PFSK-1 (cell line): ENCODE measurements at regions not wholly inside any gene's neighbourhood (a gene's known extent, or its start where the extent isn't known, plus 50 kb on each side); places are given as distances from the start of the nearest gene placed in this dataset.

Experiments used
- POLR2AphosphoS5 ChIP-seq: IDR thresholded peaks from 2 replicates; pipeline ENCODE4 v1.6.1; 2012; ENCODE audit warnings: low read depth, mild to moderate bottlenecking, control low read depth, low read length, moderate library complexity
- REST ChIP-seq, 2 experiments: IDR thresholded peaks; 2 replicates each; pipeline versions ENCODE4 v1.6.1 to v1.8.0; 2011 to 2012; ENCODE audit warnings: low read depth in 2 of 2, low read length in 2 of 2, control low read depth in 1 of 2, inconsistent platforms in 1 of 2, mild to moderate bottlenecking in 1 of 2, moderate library complexity in 1 of 2; ENCODE audit not compliant: insufficient read depth in 1 of 2

GRCh38 chr3:44120721-44121582, 120.7 kb upstream of the TOPAZ1 start:
- TF ChIP-seq POLR2AphosphoS5: no peak
- TF ChIP-seq REST (IDR thresholded peaks at IDR 0.05; ENCODE audit: insufficient read depth in 1 of 2, low read depth in 2 of 2, low read length in 2 of 2): no peak
